IMR-90 (cell line): ENCODE measurements at regions not wholly inside any gene's neighbourhood (a gene's known extent, or its start where the extent isn't known, plus 50 kb on each side); places are given as distances from the start of the nearest gene placed in this dataset.

ENCODE experiments used
- ATAC-seq: fragments of 200-7000 bp; cut with Tn5 transposase; 2 replicates; pipeline ENCODE4 v1.9.1; 2020; ENCODE audit warnings: low read depth, mild to moderate bottlenecking, moderate library complexity
- BruUV-seq: library from RNA; stranded (reverse); fragments of 400-500 nt; replicated peaks from 2 replicates; lab custom pipeline; 2021; lab: Mats Ljungman, UMichigan
- CTCF ChIA-PET: fragments of 300-600 bp; formaldehyde crosslinking; extraction: SDS; loops from one replicate; lab custom pipeline; 2021; ENCODE audit warnings: antibody characterized with exemption; lab: Yijun Ruan, JAX
- POLR2A ChIA-PET: fragments of 300-600 bp; sonication (Branson Sonifier 250); formaldehyde crosslinking; loops from one replicate; lab custom pipeline; 2022; ENCODE audit warnings: antibody characterized with exemption; ENCODE audit not compliant: unreplicated experiment; lab: Charles Lee
- DNase-seq: peaks from one replicate; pipeline ENCODE4 v3.0.0; 2013
- H2AFZ ChIP-seq: replicated peaks from 2 replicates; pipeline ENCODE3; 2013; ENCODE audit warnings: low read length, mild to moderate bottlenecking; ENCODE audit not compliant: poor library complexity
- H2AK5ac ChIP-seq: 2 replicates; pipeline ENCODE4 v1.6.1; 2013; ENCODE audit warnings: low read depth, low read length, inconsistent platforms
- H2AK9ac ChIP-seq: replicated peaks from 2 replicates; pipeline ENCODE3; 2013; ENCODE audit warnings: mild to moderate bottlenecking, low read depth, low read length, moderate library complexity; ENCODE audit not compliant: poor library complexity
- H2BK120ac ChIP-seq: 2 replicates; pipeline ENCODE4 v1.6.1; 2013; ENCODE audit warnings: low read depth, low read length, inconsistent platforms
- H2BK15ac ChIP-seq: 3 replicates; pipeline ENCODE4 v1.6.1; 2013; ENCODE audit warnings: low read depth, low read length, inconsistent platforms
- H2BK20ac ChIP-seq: 2 replicates; pipeline ENCODE4 v1.6.1; 2013; ENCODE audit warnings: low read depth, mild to moderate bottlenecking, inconsistent platforms, low read length, moderate library complexity
- H2BK5ac ChIP-seq: 2 replicates; pipeline ENCODE4 v1.6.1; 2013; ENCODE audit warnings: mild to moderate bottlenecking, low read depth, low read length, inconsistent platforms; ENCODE audit not compliant: poor library complexity, severe bottlenecking
- H3K14ac ChIP-seq: replicated peaks from 2 replicates; pipeline ENCODE4 v1.6.1; 2013; ENCODE audit warnings: low read depth, low read length, inconsistent platforms
- H3K18ac ChIP-seq: 2 replicates; pipeline ENCODE4 v1.6.1; 2013; ENCODE audit warnings: low read depth, low read length, control low read depth
- H3K23ac ChIP-seq: 2 replicates; pipeline ENCODE4 v1.6.1; 2013; ENCODE audit warnings: low read depth, low read length, inconsistent platforms
- H3K27ac ChIP-seq: 2 replicates; pipeline ENCODE4 v1.5.1; 2013; ENCODE audit warnings: mild to moderate bottlenecking, control low read depth, low read length; ENCODE audit not compliant: insufficient read depth
- H3K27me3 ChIP-seq: 2 replicates; pipeline ENCODE4 v1.6.1; 2013; ENCODE audit warnings: low read length; ENCODE audit not compliant: control insufficient read depth, insufficient read depth
- H3K36me3 ChIP-seq: 2 replicates; pipeline ENCODE4 v1.6.1; 2013; ENCODE audit warnings: low read length, mixed read lengths; ENCODE audit not compliant: control insufficient read depth, insufficient read depth
- H3K4ac ChIP-seq: 2 replicates; pipeline ENCODE4 v1.6.1; 2013; ENCODE audit warnings: low read depth, low read length, inconsistent platforms
- H3K4me1 ChIP-seq: 2 replicates; pipeline ENCODE4 v1.6.1; 2013; ENCODE audit warnings: low read length, mixed read lengths; ENCODE audit not compliant: control insufficient read depth, insufficient read depth
- H3K4me2 ChIP-seq: 2 replicates; pipeline ENCODE4 v1.6.1; 2013; ENCODE audit warnings: low read depth, mild to moderate bottlenecking, control low read depth, low read length, moderate library complexity
- H3K4me3 ChIP-seq: 2 replicates; pipeline ENCODE4 v1.5.1; 2013; ENCODE audit warnings: low read depth, mild to moderate bottlenecking, control low read depth, low read length, moderate library complexity; ENCODE audit not compliant: insufficient read depth
- H3K56ac ChIP-seq: 2 replicates; pipeline ENCODE4 v1.6.1; 2013; ENCODE audit warnings: low read length, inconsistent platforms; ENCODE audit not compliant: insufficient read depth; ENCODE audit errors: extremely low read depth
- H3K79me1 ChIP-seq, 2 experiments: 2 replicates each; pipeline ENCODE4 v1.6.1; 2013; ENCODE audit warnings: low read length in 2 of 2, inconsistent platforms in 1 of 2, low read depth in 1 of 2
- H3K9ac ChIP-seq: 2 replicates; pipeline ENCODE4 v1.6.1; 2013; ENCODE audit warnings: low read depth, low read length, control low read depth
- H3K9me1 ChIP-seq: 2 replicates; pipeline ENCODE4 v1.6.1; 2013; ENCODE audit warnings: low read length, inconsistent platforms; ENCODE audit not compliant: insufficient read depth
- H3K9me3 ChIP-seq: 2 replicates; pipeline ENCODE4 v1.6.1; 2013; ENCODE audit warnings: low read length; ENCODE audit not compliant: control insufficient read depth, insufficient read depth
- H4K20me1 ChIP-seq: 2 replicates; pipeline ENCODE4 v1.6.1; 2013; ENCODE audit warnings: low read length, inconsistent platforms; ENCODE audit not compliant: insufficient read depth
- H4K5ac ChIP-seq: 2 replicates; pipeline ENCODE4 v1.6.1; 2013; ENCODE audit warnings: mild to moderate bottlenecking, low read depth, low read length, control low read depth
- H4K8ac ChIP-seq, 2 experiments: 2 replicates each; pipeline ENCODE4 v1.6.1; 2013; ENCODE audit warnings: low read depth in 2 of 2, low read length in 2 of 2, control low read depth in 1 of 2, inconsistent platforms in 1 of 2
- H4K91ac ChIP-seq: 2 replicates; pipeline ENCODE4 v1.6.1; 2013; ENCODE audit warnings: low read depth, low read length, inconsistent platforms; ENCODE audit not compliant: insufficient read depth
- CTCF ChIP-seq: conservative IDR thresholded peaks from 2 replicates; pipeline ENCODE4 v1.5.1; 2012; ENCODE audit warnings: mild to moderate bottlenecking, low read depth, low read length, improper control_type of control experiment
- USF2 ChIP-seq: fragments of 150-350 bp; IDR thresholded peaks from 2 replicates; pipeline ENCODE4 v1.6.1; 2017; ENCODE audit warnings: mild to moderate bottlenecking, antibody characterized with exemption, low read length, low read depth
- WGBS, 2 experiments: methylation state at CpG; one replicate each; pipeline versions ENCODE4 v1.1.5 to v1.1.7; 2013; ENCODE audit warnings: missing lambda C conversion rate in 2 of 2; ENCODE audit not compliant: insufficient read length in 1 of 2; ENCODE audit errors: extremely low coverage in 2 of 2; 5-methylcytosine and 5-hydroxymethylcytosine counted together
- dilution Hi-C: fragments of 300-500 bp; cut with HindIII; formaldehyde crosslinking; loops from one replicate; pipeline ENCODE4 v1.14.3; 2018; ENCODE audit warnings: low sequenced_read_pairs; ENCODE audit not compliant: unreplicated experiment
- in situ Hi-C: fragments of 300-500 bp; cut with MboI; formaldehyde crosslinking; loops from 3 replicates; pipeline ENCODE4 v1.14.3; 2019; ENCODE audit warnings: low sequenced_read_pairs, inconsistent platforms, mixed read lengths
- intact Hi-C: fragments of 100-400 bp; cut with micrococcal nuclease; formaldehyde crosslinking; loops from 2 replicates; pipeline ENCODE4 v1.10.0; 2022

- Histone ChIP-seq H4K20me1 (no peaks in the 10 kb centered on the region), H3K27ac (no peak overlapping the region), H3K18ac (no peak overlapping the region), H3K27me3 (no peaks in the 10 kb centered on the region), H2BK5ac (no peak overlapping the region), H4K5ac (no peak overlapping the region), H2AK5ac (no peak overlapping the region), H3K4me1 (no peaks in the 10 kb centered on the region), H2BK15ac (no peak overlapping the region), H4K91ac (no peak overlapping the region), H3K4ac (no peak overlapping the region), H2AFZ (no peak overlapping the region), H3K9ac (no peak overlapping the region), H3K9me3 (peaks cover 2% of the 10 kb centered on the region; the same call in 1 of the 2 replicates), H3K36me3 (no peaks in the 10 kb centered on the region), H2AK9ac (no peak overlapping the region), H2BK20ac (no peak overlapping the region), H3K56ac (no peak overlapping the region), H3K14ac (no peak overlapping the region), H3K4me2 (no peak overlapping the region), H3K23ac (no peak overlapping the region), H3K79me1 (no peaks in the 10 kb centered on the region), H3K4me3 (no peak overlapping the region), H4K8ac (no peak overlapping the region), H2BK120ac (no peak overlapping the region), H3K9me1 (no peaks in the 10 kb centered on the region)
- no TSS peak for BruUV-seq
- intact Hi-C loops: no loop called here
- in situ Hi-C loops: no loop called here
- ChIA-PET CTCF (no interaction called here), POLR2A (no interaction called here)
- no CpG with 5 or more reads among the region's 2 CpGs for WGBS, 2 experiments
- DNase-seq: no peak
- TF ChIP-seq USF2: no peak
- no peak for TF ChIP-seq CTCF
- ATAC-seq: no peak
- dilution Hi-C loops: no loop called here
These were observed 91.5 kb upstream of the RGPD4 start for GRCh38 chr2:107735201-107735600.
